HG03060 (cell line): ENCODE measurements at regions not wholly inside any gene's neighbourhood (a gene's known extent, or its start where the extent isn't known, plus 50 kb on each side); places are given as distances from the start of the nearest gene placed in this dataset.

Experiments used
- ATAC-seq: cut with Tn5 transposase; IDR thresholded peaks from one replicate; pipeline ENCODE4 v1.9.1; 2021; ENCODE audit warnings: low read depth, moderate number of reproducible peaks; ENCODE audit not compliant: unreplicated experiment

GRCh38 chr22:22082960-22083359, 100.4 kb upstream of the TOP3B start:
- ATAC-seq = no peak

GRCh38 chr22:22082229-22082835, 99.7 kb upstream of the TOP3B start:
- no peak for ATAC-seq

GRCh38 chr22:22080270-22080669, 97.7 kb upstream of the TOP3B start:
- no peak for ATAC-seq

GRCh38 chr22:22079404-22080148, 97.0 kb upstream of the TOP3B start:
- no peak for ATAC-seq

- no peak for ATAC-seq
Observed at GRCh38 chr22:22078329-22078728, 95.7 kb upstream of the TOP3B start.

- ATAC-seq = no peak
Observed at GRCh38 chr22:22076932-22077703, 94.5 kb upstream of the TOP3B start.

- ATAC-seq = no peak
Observed at GRCh38 chr22:22076361-22076760, 93.8 kb upstream of the TOP3B start.

GRCh38 chr22:22075382-22076163, 93.0 kb upstream of the TOP3B start:
- no peak for ATAC-seq

- ATAC-seq = no peak
Observed at GRCh38 chr22:22074634-22075381, 92.2 kb upstream of the TOP3B start.

- no peak for ATAC-seq
Observed at GRCh38 chr22:22073769-22074561, 91.4 kb upstream of the TOP3B start.

- no peak for ATAC-seq
Observed at GRCh38 chr22:22072169-22072836, 89.7 kb upstream of the TOP3B start.

GRCh38 chr22:22071455-22071854, 88.9 kb upstream of the TOP3B start:
- no peak for ATAC-seq

GRCh38 chr22:22070371-22070824, 87.8 kb upstream of the TOP3B start:
- ATAC-seq = no peak

- no peak for ATAC-seq
Observed at GRCh38 chr22:22069450-22070370, 87.1 kb upstream of the TOP3B start.

- ATAC-seq = no peak
Observed at GRCh38 chr22:22068657-22069056, 86.1 kb upstream of the TOP3B start.

- no peak for ATAC-seq
Observed at GRCh38 chr22:22068025-22068424, 85.4 kb upstream of the TOP3B start.

- no peak for ATAC-seq
Observed at GRCh38 chr22:22067192-22067591, 84.6 kb upstream of the TOP3B start.

- no peak for ATAC-seq
Observed at GRCh38 chr22:22064580-22064979, 82.0 kb upstream of the TOP3B start.
